ENCODE measurements at regions not wholly inside any gene's neighbourhood (a gene's known extent, or its start where the extent isn't known, plus 50 kb on each side); places are given as distances from the start of the nearest gene placed in this dataset.

GRCh38 chrX:94288972-94289371, 615.0 kb downstream of the FAM133A start:
- TF ChIP-seq, protein P1, sequence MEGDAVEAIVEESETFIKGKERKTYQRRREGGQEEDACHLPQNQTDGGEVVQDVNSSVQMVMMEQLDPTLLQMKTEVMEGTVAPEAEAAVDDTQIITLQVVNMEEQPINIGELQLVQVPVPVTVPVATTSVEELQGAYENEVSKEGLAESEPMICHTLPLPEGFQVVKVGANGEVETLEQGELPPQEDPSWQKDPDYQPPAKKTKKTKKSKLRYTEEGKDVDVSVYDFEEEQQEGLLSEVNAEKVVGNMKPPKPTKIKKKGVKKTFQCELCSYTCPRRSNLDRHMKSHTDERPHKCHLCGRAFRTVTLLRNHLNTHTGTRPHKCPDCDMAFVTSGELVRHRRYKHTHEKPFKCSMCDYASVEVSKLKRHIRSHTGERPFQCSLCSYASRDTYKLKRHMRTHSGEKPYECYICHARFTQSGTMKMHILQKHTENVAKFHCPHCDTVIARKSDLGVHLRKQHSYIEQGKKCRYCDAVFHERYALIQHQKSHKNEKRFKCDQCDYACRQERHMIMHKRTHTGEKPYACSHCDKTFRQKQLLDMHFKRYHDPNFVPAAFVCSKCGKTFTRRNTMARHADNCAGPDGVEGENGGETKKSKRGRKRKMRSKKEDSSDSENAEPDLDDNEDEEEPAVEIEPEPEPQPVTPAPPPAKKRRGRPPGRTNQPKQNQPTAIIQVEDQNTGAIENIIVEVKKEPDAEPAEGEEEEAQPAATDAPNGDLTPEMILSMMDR (IDR thresholded peaks at IDR 0.05): no peak
- TF ChIP-seq POLR2A (IDR thresholded peaks at IDR 0.05): no peak
